UCSD-AML1 (cell line): ENCODE measurements at regions not wholly inside any gene's neighbourhood (a gene's known extent, or its start where the extent isn't known, plus 50 kb on each side); places are given as distances from the start of the nearest gene placed in this dataset.

Experiments used
- DNase-seq: peaks from one replicate; lab custom pipeline; 2025; ENCODE audit not compliant: unreplicated experiment; lab: John Stamatoyannopoulos, UW

- DNase-seq: no peak
Observed at GRCh38 chr13:50101590-50101989, 86.3 kb downstream of the KCNRG start.

GRCh38 chr13:50104493-50104892 lies 89.2 kb downstream of the KCNRG start:
- no peak for DNase-seq

GRCh38 chr13:50106559-50106958 lies 91.3 kb downstream of the KCNRG start:
- no peak for DNase-seq

GRCh38 chr13:50107205-50107604 lies 92.0 kb downstream of the KCNRG start:
- no peak for DNase-seq

- no peak for DNase-seq
Observed at GRCh38 chr13:50114961-50115360, 99.7 kb downstream of the KCNRG start.

GRCh38 chr13:50115695-50116094 lies 100.5 kb downstream of the KCNRG start:
- no peak for DNase-seq

- no peak for DNase-seq
Observed at GRCh38 chr13:50116430-50116973, 101.3 kb downstream of the KCNRG start.

GRCh38 chr13:50119591-50119990 lies 104.3 kb downstream of the KCNRG start:
- no peak for DNase-seq

GRCh38 chr13:50122455-50122854 lies 107.2 kb downstream of the KCNRG start:
- no peak for DNase-seq

GRCh38 chr13:50123002-50123401 lies 107.8 kb downstream of the KCNRG start:
- no peak for DNase-seq

- DNase-seq: no peak
Observed at GRCh38 chr13:50123515-50123861, 108.2 kb downstream of the KCNRG start.

GRCh38 chr13:50123862-50124535 lies 108.8 kb downstream of the KCNRG start:
- peak; percentile 93 for DNase-seq

- DNase-seq: peak; percentile 70
Observed at GRCh38 chr13:50124536-50125303, 109.5 kb downstream of the KCNRG start.

- DNase-seq: no peak
Observed at GRCh38 chr13:50125304-50125553, 110.0 kb downstream of the KCNRG start.

GRCh38 chr13:50125554-50126262 lies 110.5 kb downstream of the KCNRG start:
- DNase-seq: peak; percentile 89

- DNase-seq: no peak
Observed at GRCh38 chr13:50126263-50126992, 111.2 kb downstream of the KCNRG start.

- no peak for DNase-seq
Observed at GRCh38 chr13:50126993-50127725, 111.9 kb downstream of the KCNRG start.

GRCh38 chr13:50127726-50128291 lies 112.6 kb downstream of the KCNRG start:
- no peak for DNase-seq

- no peak for DNase-seq
Observed at GRCh38 chr13:50128428-50128931, 113.2 kb downstream of the KCNRG start.

- DNase-seq: no peak
Observed at GRCh38 chr13:50129081-50129705, 113.9 kb downstream of the KCNRG start.
